ENCODE measurements at regions not wholly inside any gene's neighbourhood (a gene's known extent, or its start where the extent isn't known, plus 50 kb on each side); places are given as distances from the start of the nearest gene placed in this dataset.

GRCh38 chr4:181264893-181265292, 978.3 kb upstream of the TENM3 start:
- 0% methylated on average over 9 of the region's 9 CpGs for WGBS (ENCODE audit: low lambda C conversion rate)
- no peak overlapping the region for H3K4me2 ChIP-seq (ENCODE audit: low read depth, low read length)
- in situ Hi-C loops (cut with HindIII; ENCODE audit: extremely low pct_ligation_motif_present, low pct_unique_long_range_greater_than_20kb) (no loop called here), intact Hi-C loops (cut with micrococcal nuclease; ENCODE audit: unreplicated experiment) (no loop called here)
- POLR2A ChIA-PET, result no interaction called here
- no TSS peak for BruUV-seq (replicated peaks)
- no peak for DNase-seq (ENCODE audit: low spot score)
- H3K4me3 ChIP-seq (replicated peaks in 1 of 3; ENCODE audit: insufficient read depth in 1 of 3, low read depth in 2 of 3, low read length in 3 of 3), result no peak overlapping the region
- TF ChIP-seq MXD1 (CRISPR knock-in tag; IDR thresholded peaks at IDR 0.05) (no peak), MAZ (IDR thresholded peaks at IDR 0.05; ENCODE audit: borderline replicate concordance, low read depth, low read length) (no peak), MAZ (CRISPR knock-in tag; IDR thresholded peaks at IDR 0.05; ENCODE audit: low read depth) (no peak), ERF (CRISPR knock-in tag; IDR thresholded peaks at IDR 0.05) (no peak), ZNF589 (CRISPR knock-in tag; conservative IDR thresholded peaks at IDR 0.05) (no peak), ATF7 (IDR thresholded peaks at IDR 0.05) (no peak), ATF7 (CRISPR knock-in tag; IDR thresholded peaks at IDR 0.05) (no peak), ZBTB44 (CRISPR knock-in tag; IDR thresholded peaks at IDR 0.05) (no peak), ZNF605 (CRISPR knock-in tag; IDR thresholded peaks at IDR 0.05) (no peak), MXI1 (IDR thresholded peaks at IDR 0.05; ENCODE audit: borderline replicate concordance, low read depth, low read length) (no peak), ZBTB7A (CRISPR knock-in tag; IDR thresholded peaks at IDR 0.05) (no peak), ZNF296 (CRISPR knock-in tag; conservative IDR thresholded peaks at IDR 0.05) (no peak)
- TF ChIP-seq, protein P1, sequence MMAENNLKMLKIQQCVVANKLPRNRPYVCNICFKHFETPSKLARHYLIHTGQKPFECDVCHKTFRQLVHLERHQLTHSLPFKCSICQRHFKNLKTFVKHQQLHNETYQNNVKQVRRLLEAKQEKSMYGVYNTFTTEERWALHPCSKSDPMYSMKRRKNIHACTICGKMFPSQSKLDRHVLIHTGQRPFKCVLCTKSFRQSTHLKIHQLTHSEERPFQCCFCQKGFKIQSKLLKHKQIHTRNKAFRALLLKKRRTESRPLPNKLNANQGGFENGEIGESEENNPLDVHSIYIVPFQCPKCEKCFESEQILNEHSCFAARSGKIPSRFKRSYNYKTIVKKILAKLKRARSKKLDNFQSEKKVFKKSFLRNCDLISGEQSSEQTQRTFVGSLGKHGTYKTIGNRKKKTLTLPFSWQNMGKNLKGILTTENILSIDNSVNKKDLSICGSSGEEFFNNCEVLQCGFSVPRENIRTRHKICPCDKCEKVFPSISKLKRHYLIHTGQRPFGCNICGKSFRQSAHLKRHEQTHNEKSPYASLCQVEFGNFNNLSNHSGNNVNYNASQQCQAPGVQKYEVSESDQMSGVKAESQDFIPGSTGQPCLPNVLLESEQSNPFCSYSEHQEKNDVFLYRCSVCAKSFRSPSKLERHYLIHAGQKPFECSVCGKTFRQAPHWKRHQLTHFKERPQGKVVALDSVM (CRISPR knock-in tag; IDR thresholded peaks at IDR 0.05), result no peak
- TF ChIP-seq, protein P2, sequence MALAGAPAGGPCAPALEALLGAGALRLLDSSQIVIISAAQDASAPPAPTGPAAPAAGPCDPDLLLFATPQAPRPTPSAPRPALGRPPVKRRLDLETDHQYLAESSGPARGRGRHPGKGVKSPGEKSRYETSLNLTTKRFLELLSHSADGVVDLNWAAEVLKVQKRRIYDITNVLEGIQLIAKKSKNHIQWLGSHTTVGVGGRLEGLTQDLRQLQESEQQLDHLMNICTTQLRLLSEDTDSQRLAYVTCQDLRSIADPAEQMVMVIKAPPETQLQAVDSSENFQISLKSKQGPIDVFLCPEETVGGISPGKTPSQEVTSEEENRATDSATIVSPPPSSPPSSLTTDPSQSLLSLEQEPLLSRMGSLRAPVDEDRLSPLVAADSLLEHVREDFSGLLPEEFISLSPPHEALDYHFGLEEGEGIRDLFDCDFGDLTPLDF (CRISPR knock-in tag; IDR thresholded peaks at IDR 0.05), result no peak
- no peak for ATAC-seq
- no peaks in the 10 kb centered on the region for H3K27me3 ChIP-seq (ENCODE audit: control insufficient read depth in 1 of 2, insufficient read depth in 2 of 2, low read length in 2 of 2)
- no peak for FAIRE-seq
- H3K27ac ChIP-seq (ENCODE audit: extremely low read length, insufficient read depth, low read length), result no peak overlapping the region
- H3K9me3 ChIP-seq (ENCODE audit: low read length), result no peaks in the 10 kb centered on the region
- CTCF ChIA-PET (ENCODE audit: low intra/inter-chr PET ratio, low total read pairs), result no interaction called here
- no peaks in the 10 kb centered on the region for H3K4me1 ChIP-seq (ENCODE audit: insufficient read depth, low read length)
- no peaks in the 10 kb centered on the region for H4K20me1 ChIP-seq (ENCODE audit: insufficient read depth, low read length)
- H3K36me3 ChIP-seq (replicated peaks in 1 of 2; ENCODE audit: control insufficient read depth in 1 of 2, insufficient read depth in 2 of 2, low read length in 2 of 2), result no peaks in the 10 kb centered on the region
- no peaks in the 10 kb centered on the region for H3K79me2 ChIP-seq (ENCODE audit: insufficient read depth, low read length)
- H2AFZ ChIP-seq (ENCODE audit: low read length), result no peak overlapping the region
- no peak overlapping the region for H3K9ac ChIP-seq (ENCODE audit: insufficient read depth, low read depth, low read length)

Measured in HepG2 (cell line).